ENCODE measurements at regions not wholly inside any gene's neighbourhood (a gene's known extent, or its start where the extent isn't known, plus 50 kb on each side); places are given as distances from the start of the nearest gene placed in this dataset.

DNA sequence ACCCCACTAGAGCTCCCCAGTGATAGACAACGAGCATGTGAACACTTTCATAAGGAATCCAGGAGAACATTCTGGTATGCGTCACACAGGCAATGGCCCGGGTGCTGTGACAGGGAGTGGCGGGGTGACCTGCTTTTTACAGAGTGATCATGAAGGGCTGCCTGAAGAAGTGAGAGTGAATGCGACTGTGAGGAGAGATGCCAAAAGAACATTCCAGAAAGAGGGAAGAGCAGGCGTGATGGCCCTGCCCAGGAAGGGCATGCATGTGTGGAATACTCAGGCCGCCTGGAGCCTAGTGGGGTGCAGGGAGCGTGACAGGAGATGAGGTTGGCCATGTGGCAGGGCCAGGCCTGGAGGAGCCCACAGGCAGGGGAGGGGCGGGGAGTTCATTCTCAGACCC, 53.8 kb downstream of the FZD10 start:
- no peak for TF ChIP-seq CTCF (IDR thresholded peaks at IDR 0.05; ENCODE audit: unreplicated experiment)
- Mint-ChIP-seq H3K4me1 (ENCODE audit: low read depth) (peaks cover 1% of the 10 kb centered on the region), H3K27ac (no peak overlapping the region), H3K36me3 (ENCODE audit: insufficient read depth) (no peaks in the 10 kb centered on the region), H3K27me3 (peaks cover 63% of the 10 kb centered on the region), H3K4me3 (ENCODE audit: low read depth) (no peak overlapping the region), H3K9me3 (ENCODE audit: low read depth) (peaks cover 3% of the 10 kb centered on the region)
- no peak for DNase-seq (ENCODE audit: low spot score, unreplicated experiment)

GRCh38 chr12:130218682-130219081, 56.4 kb downstream of the FZD10 start:
- Mint-ChIP-seq H3K4me1 (ENCODE audit: low read depth) (peaks cover 3% of the 10 kb centered on the region), H3K36me3 (ENCODE audit: insufficient read depth) (no peaks in the 10 kb centered on the region), H3K9me3 (ENCODE audit: low read depth) (peaks cover 6% of the 10 kb centered on the region), H3K27ac (no peak overlapping the region), H3K27me3 (peaks cover 49% of the 10 kb centered on the region), H3K4me3 (ENCODE audit: low read depth) (no peak overlapping the region)
- DNase-seq (ENCODE audit: low spot score, unreplicated experiment), result no peak
- no peak for TF ChIP-seq CTCF (IDR thresholded peaks at IDR 0.05; ENCODE audit: unreplicated experiment)

GRCh38 chr12:130219929-130220705, 57.9 kb downstream of the FZD10 start:
- DNase-seq (ENCODE audit: low spot score, unreplicated experiment), result no peak
- H3K27me3 Mint-ChIP-seq, result peaks cover 36% of the 10 kb centered on the region
- peaks cover 3% of the 10 kb centered on the region for H3K4me1 Mint-ChIP-seq (ENCODE audit: low read depth)
- H3K4me3 Mint-ChIP-seq (ENCODE audit: low read depth), result no peak overlapping the region
- no peak overlapping the region for H3K27ac Mint-ChIP-seq
- no peak for TF ChIP-seq CTCF (IDR thresholded peaks at IDR 0.05; ENCODE audit: unreplicated experiment)
- peaks cover 6% of the 10 kb centered on the region for H3K9me3 Mint-ChIP-seq (ENCODE audit: low read depth)
- no peaks in the 10 kb centered on the region for H3K36me3 Mint-ChIP-seq (ENCODE audit: insufficient read depth)

- peaks cover 3% of the 10 kb centered on the region for H3K4me1 Mint-ChIP-seq (ENCODE audit: low read depth)
- H3K27me3 Mint-ChIP-seq, result peaks cover 34% of the 10 kb centered on the region
- H3K27ac Mint-ChIP-seq, result no peak overlapping the region
- no peak overlapping the region for H3K4me3 Mint-ChIP-seq (ENCODE audit: low read depth)
- TF ChIP-seq CTCF (IDR thresholded peaks at IDR 0.05; ENCODE audit: unreplicated experiment), result no peak
- H3K36me3 Mint-ChIP-seq (ENCODE audit: insufficient read depth), result no peaks in the 10 kb centered on the region
- DNase-seq (ENCODE audit: low spot score, unreplicated experiment), result no peak
- H3K9me3 Mint-ChIP-seq (ENCODE audit: low read depth), result peaks cover 6% of the 10 kb centered on the region
Measured at GRCh38 chr12:130220706-130221100, 58.4 kb downstream of the FZD10 start.

- no peak for DNase-seq (ENCODE audit: low spot score, unreplicated experiment)
- peaks cover 3% of the 10 kb centered on the region for H3K4me1 Mint-ChIP-seq (ENCODE audit: low read depth)
- H3K27me3 Mint-ChIP-seq, result peaks cover 35% of the 10 kb centered on the region
- H3K4me3 Mint-ChIP-seq (ENCODE audit: low read depth), result peak overlapping the region; percentile 36
- no peak overlapping the region for H3K27ac Mint-ChIP-seq
- no peaks in the 10 kb centered on the region for H3K36me3 Mint-ChIP-seq (ENCODE audit: insufficient read depth)
- peaks cover 3% of the 10 kb centered on the region for H3K9me3 Mint-ChIP-seq (ENCODE audit: low read depth)
- TF ChIP-seq CTCF (IDR thresholded peaks at IDR 0.05; ENCODE audit: unreplicated experiment), result peak; percentile 18
Measured at GRCh38 chr12:130222519-130223218, 60.4 kb downstream of the FZD10 start.
